HL-60/S4 treated with phorbol 12-myristate 13-acetate at 8.2 ng/mL for 4 days and 3 days (cell line): ENCODE measurements at regions not wholly inside any gene's neighbourhood (a gene's known extent, or its start where the extent isn't known, plus 50 kb on each side); places are given as distances from the start of the nearest gene placed in this dataset.

Source experiments
- in situ Hi-C: fragments of 300-500 bp; cut with MboI; formaldehyde crosslinking; loops from 2 replicates; pipeline ENCODE4 v1.15.0; 2022; ENCODE audit warnings: low sequenced_read_pairs

DNA sequence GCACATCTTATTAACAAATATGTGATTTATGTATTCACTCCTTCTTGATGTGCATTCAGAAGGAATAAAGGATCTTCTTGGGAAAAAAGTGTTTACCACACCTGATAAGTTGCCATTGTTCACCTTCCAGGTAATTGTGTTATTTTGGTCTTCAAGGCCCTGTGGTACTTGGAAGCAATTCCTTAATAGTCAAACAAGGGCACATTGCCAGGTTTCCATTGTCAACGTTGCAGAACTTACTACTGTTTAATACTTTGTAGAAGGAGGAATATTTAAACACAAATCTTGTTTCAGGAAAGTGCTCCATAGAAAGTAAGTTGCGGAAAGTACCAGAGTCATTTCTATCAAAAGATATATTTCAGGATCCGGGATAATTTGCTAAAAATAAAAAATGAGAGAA lies 129.5 kb upstream of the SGK1 start:
- in situ Hi-C loops, result loop anchor here (25.0 kb wide), 1 partner anchor 190 kb away; no protein-coding TSS in a partner anchor

DNA sequence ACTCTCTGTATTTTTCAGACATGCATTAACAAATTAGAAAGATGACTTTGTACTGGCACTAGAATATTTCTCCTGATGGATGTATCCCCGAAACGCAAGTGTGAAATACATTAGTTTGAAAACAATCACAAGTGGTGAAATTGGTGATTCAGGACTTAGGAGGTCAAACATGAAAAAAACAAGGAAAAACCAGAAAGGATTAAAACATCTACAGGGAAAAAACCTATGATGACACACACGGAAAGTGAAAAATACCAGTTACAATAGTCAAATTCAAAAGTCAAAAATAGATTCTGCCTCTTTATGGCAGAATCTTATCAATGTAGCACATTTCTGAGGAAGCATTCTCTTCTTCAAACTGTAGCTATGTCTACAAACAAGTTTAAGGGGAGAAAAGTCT lies 129.0 kb upstream of the SGK1 start:
- in situ Hi-C loops, result loop anchor here (25.0 kb wide), 1 partner anchor 190 kb away; no protein-coding TSS in a partner anchor

DNA sequence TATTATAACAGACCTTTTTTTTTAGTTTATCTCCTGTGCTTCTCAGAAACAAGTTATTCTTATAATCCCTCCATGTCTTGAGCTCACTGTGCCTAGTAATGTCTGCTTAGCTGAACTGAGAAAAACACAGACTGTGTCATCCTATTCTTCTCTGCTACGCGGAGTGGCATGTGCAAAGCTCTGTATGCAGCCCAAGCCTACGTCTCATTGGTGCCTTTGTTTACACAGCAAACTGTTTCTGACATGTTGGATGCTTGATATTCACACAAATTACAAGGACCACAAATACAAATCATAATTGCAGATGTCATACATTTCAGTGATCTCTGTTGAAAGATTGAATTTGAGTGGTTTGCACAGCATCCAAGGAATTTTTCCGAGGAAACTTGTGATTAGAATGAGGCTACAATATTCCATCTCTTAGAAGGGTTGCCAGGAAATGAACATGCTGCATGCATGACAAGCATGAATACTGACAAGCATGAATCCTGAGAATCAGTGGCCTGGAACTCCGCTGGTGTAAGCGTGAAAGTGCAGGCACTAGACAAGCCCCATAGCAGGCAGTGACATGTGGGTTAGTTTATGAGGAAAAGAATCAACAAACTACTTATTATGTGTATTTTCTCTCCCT lies 128.4 kb upstream of the SGK1 start:
- in situ Hi-C loops, result loop anchor here (25.0 kb wide), 1 partner anchor 191 kb away; no protein-coding TSS in a partner anchor

DNA sequence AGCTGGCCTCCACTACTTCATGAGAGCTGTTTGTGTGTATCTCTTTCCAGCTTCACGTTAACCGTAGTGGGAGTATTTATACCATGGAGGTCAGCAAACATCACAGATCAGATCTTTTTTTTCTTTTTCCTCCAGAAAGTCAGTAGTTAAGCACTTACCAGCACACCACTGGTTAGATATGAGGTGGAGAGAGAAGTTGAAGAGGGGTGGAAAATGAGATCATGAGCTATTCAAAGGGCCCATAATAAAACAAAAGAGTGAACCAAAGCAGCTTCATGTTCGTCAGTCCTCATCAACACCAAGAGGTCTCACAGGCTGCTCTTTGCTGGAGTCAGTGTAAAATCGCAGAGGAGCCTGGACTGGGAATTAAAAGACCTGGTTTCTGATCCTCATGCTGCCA lies 125.1 kb upstream of the SGK1 start:
- in situ Hi-C loops, result loop anchor here (25.0 kb wide), 1 partner anchor 194 kb away; no protein-coding TSS in a partner anchor

DNA sequence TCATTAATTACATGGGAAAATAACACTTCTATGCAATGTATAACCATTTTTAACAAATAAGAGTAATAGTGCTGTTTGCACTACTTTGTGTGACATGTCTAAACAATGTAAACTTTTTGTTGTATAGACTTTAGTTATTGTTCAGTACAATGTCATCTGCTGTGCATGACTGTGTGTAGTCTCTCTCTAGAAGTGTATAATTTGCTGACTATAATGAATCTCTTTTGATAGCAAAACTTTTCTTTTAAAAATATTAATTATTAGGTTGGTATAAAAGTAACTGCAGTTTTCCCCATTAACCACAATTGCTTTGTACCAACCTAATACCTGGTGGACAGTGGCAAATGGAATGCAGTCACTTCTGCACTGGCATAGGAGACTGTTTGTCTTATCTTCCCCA lies 124.2 kb upstream of the SGK1 start:
- in situ Hi-C loops, result loop anchor here (25.0 kb wide), 1 partner anchor 195 kb away; no protein-coding TSS in a partner anchor

DNA sequence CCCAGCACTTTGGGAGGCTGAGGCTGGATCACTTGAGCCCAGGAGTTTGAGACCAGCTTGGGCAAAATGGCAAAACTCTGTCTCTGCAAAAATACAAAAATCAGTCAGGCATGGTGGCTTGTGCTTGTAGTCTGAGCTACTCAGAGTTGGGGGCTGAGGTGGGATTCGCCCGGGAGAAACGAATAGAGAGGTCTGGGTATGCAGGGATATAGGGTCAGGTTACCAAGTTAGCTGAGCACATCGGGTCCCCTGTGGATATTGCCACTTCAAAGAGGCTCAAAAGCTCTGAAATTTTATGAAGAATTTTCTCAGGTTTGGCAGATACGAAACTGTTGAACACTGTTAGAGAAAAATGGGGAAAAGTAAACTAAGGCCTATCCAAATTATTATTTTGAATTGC lies 120.9 kb upstream of the SGK1 start:
- in situ Hi-C loops, result loop anchor here (25.0 kb wide), 1 partner anchor 198 kb away; no protein-coding TSS in a partner anchor

DNA sequence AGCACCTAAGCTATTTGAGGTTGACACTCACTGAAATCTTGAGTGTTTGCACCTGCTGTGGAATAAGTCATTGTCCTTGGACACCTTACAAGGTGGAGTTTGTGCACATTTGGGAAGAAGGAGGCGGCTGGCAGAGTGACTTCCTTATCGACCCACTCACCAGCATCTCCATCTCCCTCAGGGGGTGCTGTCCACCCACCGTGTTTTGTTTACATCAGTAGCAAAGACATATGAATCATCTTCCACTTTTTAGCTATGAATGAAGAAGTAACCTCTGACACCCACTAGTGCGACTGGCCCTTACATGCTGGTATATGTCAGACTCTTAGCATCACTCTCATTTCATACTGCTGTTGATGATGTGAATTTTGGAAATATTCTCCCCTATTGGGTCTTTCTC lies 119.5 kb upstream of the SGK1 start:
- in situ Hi-C loops, result loop anchor here (25.0 kb wide), 1 partner anchor 200 kb away; no protein-coding TSS in a partner anchor

DNA sequence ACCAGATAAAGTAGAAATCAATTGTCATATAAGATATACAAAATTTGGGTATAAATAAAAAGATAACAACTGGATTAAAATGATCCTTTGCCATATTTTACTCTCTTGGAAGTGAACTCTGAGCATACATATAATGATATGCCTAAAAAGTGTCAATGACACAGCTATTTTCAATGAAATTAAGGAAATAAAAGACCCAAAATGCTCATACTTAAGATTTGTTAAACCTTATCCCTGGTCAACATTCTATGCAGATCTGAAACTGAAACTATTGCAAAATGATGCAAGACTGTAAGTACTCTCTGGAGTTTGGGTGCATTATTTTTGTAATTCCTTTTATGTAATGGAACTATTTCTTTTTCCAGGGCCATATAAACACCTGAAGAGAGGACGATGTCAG lies 119.0 kb upstream of the SGK1 start:
- in situ Hi-C loops, result loop anchor here (25.0 kb wide), 1 partner anchor 200 kb away; no protein-coding TSS in a partner anchor

DNA sequence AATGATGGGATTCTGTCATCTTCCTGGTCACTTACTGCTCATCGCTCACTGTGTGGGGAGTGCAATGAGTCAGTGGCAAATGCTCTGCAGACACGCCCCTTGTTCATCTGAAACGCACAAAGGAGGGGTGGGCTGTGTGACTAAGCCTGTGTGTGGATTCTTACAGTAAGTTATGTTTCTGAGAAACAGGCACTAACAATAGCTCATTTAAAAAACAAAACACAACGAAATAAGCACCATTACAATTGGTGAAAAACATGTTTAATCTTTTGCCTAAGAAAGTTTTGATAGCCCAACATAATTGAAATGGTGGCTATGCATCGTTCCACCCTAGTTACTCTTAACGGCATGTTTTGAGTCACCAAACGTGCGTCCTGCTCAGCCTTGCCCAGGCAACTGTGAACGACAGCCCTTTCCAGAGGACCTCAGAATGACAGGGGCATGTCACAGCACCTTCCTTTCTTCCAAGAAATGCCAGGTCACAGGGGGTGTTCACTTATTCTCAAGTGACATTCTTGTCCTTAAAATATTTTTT lies 118.4 kb upstream of the SGK1 start:
- in situ Hi-C loops, result loop anchor here (25.0 kb wide), 1 partner anchor 201 kb away; no protein-coding TSS in a partner anchor

DNA sequence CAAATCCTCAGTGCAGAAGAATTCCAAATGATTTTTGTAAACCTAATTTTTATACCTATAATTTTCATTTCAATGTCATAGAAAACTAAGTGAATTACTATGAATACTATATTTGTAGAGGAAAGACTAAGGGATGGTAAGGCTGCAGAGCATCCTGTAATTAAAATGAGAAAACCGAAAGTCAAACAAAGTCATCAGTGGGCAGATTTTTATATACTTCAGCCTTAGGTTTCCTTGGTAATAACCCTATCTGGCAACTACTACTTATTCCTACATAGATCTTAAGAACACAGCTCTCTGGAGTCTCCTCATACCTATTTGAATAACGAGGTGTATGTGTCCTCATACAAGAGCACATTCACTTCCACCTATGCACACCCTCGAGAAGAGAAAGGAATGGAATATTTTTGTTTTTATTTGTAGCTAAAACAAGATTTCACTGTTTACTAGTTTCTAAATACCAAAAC lies 117.9 kb upstream of the SGK1 start:
- in situ Hi-C loops, result loop anchor here (25.0 kb wide), 1 partner anchor 201 kb away; no protein-coding TSS in a partner anchor

DNA sequence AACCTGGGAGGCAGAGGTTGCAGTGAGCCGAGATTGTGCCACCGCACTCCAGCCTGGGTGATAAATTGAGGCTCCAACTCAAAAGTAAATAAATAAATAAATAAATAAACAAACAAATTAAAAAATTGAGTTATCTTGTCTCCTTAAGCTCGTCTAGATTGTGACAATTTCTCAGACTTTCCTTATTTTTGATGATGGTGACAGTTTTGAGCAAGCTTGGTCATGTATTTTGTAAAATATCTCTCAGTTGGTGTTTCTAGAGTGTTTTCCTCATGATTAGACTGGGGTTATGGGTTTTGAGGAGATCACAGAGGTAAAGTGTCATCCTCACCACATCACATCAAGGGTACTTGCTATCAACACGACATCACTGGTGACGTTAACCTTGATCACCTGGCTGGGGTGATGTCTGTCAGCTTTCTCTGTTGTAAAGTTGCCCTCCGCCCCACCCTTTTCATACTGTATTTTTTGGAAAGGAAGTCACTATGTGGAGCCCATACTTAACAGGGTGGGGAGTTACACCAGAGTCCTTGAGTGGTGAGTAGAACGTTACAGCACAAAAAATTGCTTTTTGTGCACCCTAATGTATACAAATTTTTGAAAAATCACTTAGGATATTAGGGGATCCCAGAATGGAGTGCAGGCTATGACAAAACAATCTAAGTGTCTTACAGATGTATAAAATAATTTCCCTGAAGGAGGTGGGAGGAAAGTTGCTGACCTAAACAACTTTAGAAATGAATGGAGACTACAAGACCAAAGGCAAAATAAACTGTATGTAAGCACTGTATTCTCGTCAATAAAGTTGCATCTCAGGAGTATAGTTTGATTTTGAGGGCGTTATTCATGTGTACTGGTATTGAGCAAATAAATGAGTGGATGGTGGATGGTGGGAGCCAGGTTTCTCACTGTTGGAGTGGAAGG lies 116.4 kb upstream of the SGK1 start:
- in situ Hi-C loops, result loop anchor here (25.0 kb wide), 1 partner anchor 203 kb away; no protein-coding TSS in a partner anchor

DNA sequence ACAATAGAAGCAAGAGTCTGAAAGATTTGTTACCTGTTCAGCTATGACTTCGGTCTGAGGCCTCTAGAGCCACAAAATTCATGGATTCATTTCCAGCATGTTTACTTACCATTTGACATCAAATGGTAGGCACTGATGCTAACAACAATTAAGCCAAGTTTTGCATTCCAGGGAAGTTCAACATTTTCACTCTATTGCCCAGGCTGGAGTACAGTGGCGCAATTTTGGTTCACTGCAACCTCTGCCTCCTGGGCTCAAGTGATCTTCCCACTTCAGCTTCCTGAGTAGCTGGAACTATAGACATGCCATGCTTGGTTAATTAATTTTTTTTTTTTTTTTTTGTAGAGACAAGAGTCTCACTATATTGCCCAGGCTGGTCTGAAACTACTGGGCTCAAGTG lies 114.1 kb upstream of the SGK1 start:
- in situ Hi-C loops, result loop anchor here (25.0 kb wide), 1 partner anchor 205 kb away; no protein-coding TSS in a partner anchor

DNA sequence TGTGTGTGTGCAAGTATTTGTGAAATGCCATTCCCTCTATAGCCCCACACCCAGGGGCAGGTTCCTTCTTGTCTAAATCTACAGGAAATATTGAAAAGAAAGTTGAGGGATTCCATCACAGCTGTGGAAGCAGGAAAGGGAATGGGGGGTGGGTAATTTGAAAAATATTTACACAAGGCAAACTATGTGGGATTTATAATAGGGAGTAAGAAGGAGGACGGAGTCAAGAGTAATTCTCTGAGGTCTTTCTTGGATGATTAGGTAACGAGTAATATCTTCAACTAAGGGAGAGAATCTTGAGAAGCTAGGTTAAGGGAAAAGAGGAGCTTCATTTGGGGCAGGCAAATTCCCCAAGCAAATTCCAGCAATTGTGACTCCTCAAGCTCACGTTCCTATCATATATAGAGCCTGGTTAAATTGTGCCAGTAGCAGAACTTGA lies 113.5 kb upstream of the SGK1 start:
- in situ Hi-C loops, result loop anchor here (25.0 kb wide), 1 partner anchor 206 kb away; no protein-coding TSS in a partner anchor

DNA sequence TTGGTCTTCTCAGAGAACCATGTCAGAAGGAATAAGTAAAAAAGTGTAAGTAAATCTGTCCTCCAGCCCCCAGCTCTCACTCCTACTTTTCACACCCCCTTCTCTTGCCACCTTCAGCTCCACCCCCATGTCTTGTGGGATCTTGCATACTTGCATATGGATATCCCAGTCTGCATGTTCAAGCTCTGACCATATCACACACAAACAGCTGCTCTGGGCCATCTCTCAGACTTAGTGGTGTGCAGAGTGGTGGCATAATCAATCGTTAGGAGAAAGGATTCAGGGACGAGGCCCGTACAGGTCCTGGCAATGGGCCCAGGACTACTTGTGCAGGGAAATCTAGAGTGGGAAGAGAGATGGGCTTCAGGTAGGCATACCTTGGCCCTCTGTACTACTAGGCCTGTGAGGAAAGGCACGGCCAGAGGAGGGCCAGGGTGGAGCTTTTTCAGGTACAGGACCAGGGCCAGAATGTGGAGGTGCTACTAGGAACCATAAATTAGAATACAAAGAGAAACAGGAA lies 112.0 kb upstream of the SGK1 start:
- in situ Hi-C loops, result loop anchor here (25.0 kb wide), 1 partner anchor 207 kb away; no protein-coding TSS in a partner anchor

DNA sequence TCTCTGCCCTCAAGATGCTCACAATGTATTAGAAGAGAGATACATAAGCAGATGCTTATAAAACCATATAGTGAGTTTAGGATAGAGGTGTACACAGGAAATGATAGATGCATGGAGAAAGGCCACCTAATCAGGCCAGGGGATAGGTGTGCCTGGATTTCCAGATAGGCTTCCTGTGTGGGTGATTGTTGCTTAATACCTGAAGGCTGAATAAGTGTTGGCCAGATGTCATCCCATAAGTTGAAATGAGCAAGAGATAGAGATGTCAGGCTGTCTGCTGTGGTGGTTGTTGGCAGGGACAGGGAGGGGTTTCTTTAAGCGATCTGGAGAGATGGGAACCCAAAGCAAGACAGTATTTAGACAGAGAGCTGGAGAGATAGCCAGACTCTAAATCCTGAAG lies 109.8 kb upstream of the SGK1 start:
- in situ Hi-C loops, result loop anchor here (25.0 kb wide), 1 partner anchor 210 kb away; no protein-coding TSS in a partner anchor

DNA sequence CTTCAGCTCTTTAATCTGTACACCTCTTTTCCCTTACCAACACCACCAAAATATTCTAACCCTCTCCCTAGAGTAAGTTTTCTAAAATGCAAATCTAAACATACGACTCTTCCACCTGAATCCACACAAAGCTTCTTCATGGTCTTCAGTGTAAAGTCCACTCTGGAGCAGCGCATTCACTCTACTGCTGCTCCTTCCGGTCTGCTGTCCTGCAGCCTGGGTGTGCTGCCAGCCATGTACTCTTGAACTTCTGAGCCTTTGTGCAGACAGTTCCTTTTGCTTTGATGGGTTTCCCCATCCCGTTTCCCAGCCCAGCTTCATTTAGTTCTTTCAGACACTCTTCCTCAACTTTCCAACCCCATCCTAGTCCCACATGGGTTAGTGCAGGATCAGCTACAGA lies 108.7 kb upstream of the SGK1 start:
- in situ Hi-C loops, result loop anchor here (25.0 kb wide), 1 partner anchor 211 kb away; no protein-coding TSS in a partner anchor

DNA sequence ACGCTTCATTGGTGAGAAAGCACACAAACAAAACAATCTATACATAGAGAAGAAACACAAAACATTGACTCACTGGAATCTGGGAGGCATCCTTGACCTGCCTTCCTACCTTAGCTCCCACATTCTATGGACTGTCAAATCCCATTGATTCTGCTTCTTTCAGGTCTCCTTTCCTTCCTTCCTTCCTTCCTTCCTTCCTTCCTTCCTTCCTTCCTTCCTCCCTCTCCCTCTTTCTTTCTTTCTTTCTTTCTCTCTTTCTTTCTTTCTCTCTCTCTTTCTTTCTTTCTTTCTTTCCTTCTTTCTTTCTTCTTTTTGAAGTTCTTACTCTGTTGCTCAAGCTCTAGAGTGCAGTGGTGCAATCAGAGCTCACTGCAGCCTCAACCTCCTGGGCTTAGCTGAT lies 108.0 kb upstream of the SGK1 start:
- in situ Hi-C loops, result loop anchor here (25.0 kb wide), 1 partner anchor 211 kb away; no protein-coding TSS in a partner anchor

DNA sequence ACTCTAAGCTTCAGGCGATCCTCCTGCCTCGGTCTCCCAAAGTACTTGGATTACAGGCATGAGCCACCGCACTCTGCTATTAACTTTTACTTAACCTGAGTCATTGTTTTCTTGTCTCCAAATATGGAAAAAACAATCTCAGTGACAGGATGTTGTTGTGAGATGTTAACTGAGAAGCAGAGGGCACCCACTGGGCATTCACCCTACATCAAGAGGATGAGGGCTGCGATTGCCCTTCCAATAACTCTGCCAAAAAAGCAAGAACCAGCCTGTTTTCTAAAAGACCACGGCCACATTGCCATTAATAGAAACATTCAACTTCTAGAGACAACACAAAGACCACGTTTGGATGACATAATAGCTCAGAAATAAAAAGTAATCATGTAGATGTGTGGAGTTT lies 107.6 kb upstream of the SGK1 start:
- in situ Hi-C loops, result loop anchor here (25.0 kb wide), 1 partner anchor 212 kb away; no protein-coding TSS in a partner anchor

DNA sequence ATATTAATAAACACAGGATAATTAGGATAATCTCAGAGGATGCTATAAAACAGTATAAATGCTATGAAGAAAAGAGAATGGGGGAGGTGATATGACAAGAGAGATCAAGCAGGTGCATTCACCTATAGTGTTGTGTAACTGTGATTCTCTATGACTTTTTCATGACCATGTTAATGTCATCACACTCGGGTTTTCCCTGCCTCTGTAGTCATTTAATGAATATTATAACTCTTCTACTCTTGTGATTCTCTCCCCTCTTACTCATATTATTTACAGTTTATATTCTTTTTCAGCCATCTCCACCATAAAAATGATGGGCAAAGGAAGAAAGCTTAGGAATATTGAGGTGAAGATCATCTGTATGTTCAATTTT lies 106.9 kb upstream of the SGK1 start:
- in situ Hi-C loops, result loop anchor here (25.0 kb wide), 1 partner anchor 213 kb away; no protein-coding TSS in a partner anchor

DNA sequence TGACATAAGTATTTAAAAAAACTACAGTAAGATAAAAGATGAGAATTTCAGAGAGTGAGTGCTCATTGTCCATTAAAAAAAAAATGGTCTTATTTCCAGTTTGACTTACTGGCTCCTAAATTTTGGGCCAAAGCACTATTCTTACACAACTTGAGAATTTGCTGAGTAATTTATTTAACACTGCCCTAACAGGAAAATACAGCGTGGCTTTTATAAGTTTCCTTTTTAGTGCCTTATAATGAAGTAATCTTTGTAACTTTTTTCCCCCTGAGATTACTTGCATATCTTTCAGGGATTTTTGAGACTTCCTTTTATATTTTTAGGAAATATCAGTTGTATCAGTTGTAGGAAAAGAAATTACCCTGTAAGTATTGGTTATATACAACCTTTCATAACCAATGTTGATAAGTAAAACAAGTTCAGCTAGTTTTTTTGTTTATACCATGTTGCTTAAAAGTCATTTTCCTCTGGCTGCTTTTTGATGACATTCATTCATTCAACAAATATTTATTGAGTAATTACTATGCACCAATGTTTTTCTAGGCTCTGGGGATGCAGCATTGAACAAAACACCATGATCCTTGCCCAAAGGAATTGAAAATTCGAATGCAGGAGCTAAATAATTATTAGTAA lies 106.4 kb upstream of the SGK1 start:
- in situ Hi-C loops, result no loop called here
